Fibroblast of lung (primary cell): ENCODE measurements at regions not wholly inside any gene's neighbourhood (a gene's known extent, or its start where the extent isn't known, plus 50 kb on each side); places are given as distances from the start of the nearest gene placed in this dataset.

Experiments
- CTCF ChIP-seq, 2 donors: IDR thresholded peaks in 1 of 2; conservative IDR thresholded peaks in 1 of 2; 1 replicate in 1 of 2; 2 replicates in 1 of 2; pipeline ENCODE4 v1.5.1; 2011 to 2012; ENCODE audit warnings: low read length in 2 of 2, control low read depth in 1 of 2, inconsistent platforms in 1 of 2, low read depth in 1 of 2, mild to moderate bottlenecking in 1 of 2
- EZH2 ChIP-seq: IDR thresholded peaks from 2 replicates; pipeline ENCODE4 v1.5.1; 2012; ENCODE audit warnings: low read length, control low read depth, mild to moderate bottlenecking; ENCODE audit errors: missing control alignments

DNA sequence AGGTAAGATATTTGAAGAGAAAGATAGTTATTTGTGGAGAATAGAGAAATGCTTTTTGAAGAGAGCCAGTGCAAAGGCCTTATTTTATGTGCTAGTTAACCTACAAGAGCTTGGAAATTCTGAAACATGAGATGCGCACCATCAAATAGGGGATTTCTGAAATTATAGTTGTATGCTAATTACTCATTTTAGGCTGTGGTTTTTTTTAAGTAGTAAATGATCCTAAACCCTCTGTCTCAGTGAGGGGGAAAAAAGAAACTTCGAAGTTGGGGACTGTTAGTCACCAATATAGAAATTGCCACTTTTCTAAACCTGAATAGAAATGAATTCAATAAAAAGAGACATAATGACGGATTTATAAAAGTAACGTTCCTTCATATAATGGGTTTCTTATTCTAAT, 119.3 kb upstream of the MDFIC start:
- no peak for TF ChIP-seq CTCF (conservative IDR thresholded peaks at IDR 0.05 in 1 of 2, IDR thresholded peaks at IDR 0.05 in 1 of 2; ENCODE audit: low read depth in 1 of 2, low read length in 2 of 2)
- no peak for TF ChIP-seq EZH2
